PFSK-1 (cell line): ENCODE measurements at regions not wholly inside any gene's neighbourhood (a gene's known extent, or its start where the extent isn't known, plus 50 kb on each side); places are given as distances from the start of the nearest gene placed in this dataset.

Experiments used
- FOXP2 ChIP-seq: optimal IDR thresholded peaks from 2 replicates; pipeline ENCODE3; 2011; ENCODE audit warnings: borderline replicate concordance, control low read depth, inconsistent platforms; ENCODE audit not compliant: insufficient read depth; ENCODE audit errors: extremely low read length, extremely low read depth
- POLR2AphosphoS5 ChIP-seq: IDR thresholded peaks from 2 replicates; pipeline ENCODE4 v1.6.1; 2012; ENCODE audit warnings: low read depth, mild to moderate bottlenecking, control low read depth, low read length, moderate library complexity
- REST ChIP-seq, 2 experiments: IDR thresholded peaks; 2 replicates each; pipeline versions ENCODE4 v1.6.1 to v1.8.0; 2011 to 2012; ENCODE audit warnings: low read depth in 2 of 2, low read length in 2 of 2, control low read depth in 1 of 2, inconsistent platforms in 1 of 2, mild to moderate bottlenecking in 1 of 2, moderate library complexity in 1 of 2; ENCODE audit not compliant: insufficient read depth in 1 of 2
- SIN3A ChIP-seq: IDR thresholded peaks from 2 replicates; pipeline ENCODE4 v1.6.1; 2012; ENCODE audit warnings: mild to moderate bottlenecking, low read length, moderate library complexity, borderline replicate concordance; ENCODE audit not compliant: insufficient read depth
- TAF1 ChIP-seq: IDR thresholded peaks from 2 replicates; pipeline ENCODE4 v1.6.1; 2012; ENCODE audit warnings: low read length, control low read depth, borderline replicate concordance; ENCODE audit not compliant: insufficient read depth

- TF ChIP-seq SIN3A (no peak), POLR2AphosphoS5 (no peak), REST (IDR thresholded peaks at IDR 0.05; ENCODE audit: insufficient read depth in 1 of 2, low read depth in 2 of 2, low read length in 2 of 2) (no peak), TAF1 (no peak), FOXP2 (no peak)
These were observed 131.5 kb upstream of the HNRNPU start for GRCh38 chr1:244995602-244996400.

GRCh38 chr1:244992833-244993232 lies 128.5 kb upstream of the HNRNPU start:
- TF ChIP-seq POLR2AphosphoS5 (no peak), FOXP2 (no peak), SIN3A (no peak), REST (IDR thresholded peaks at IDR 0.05; ENCODE audit: insufficient read depth in 1 of 2, low read depth in 2 of 2, low read length in 2 of 2) (no peak), TAF1 (no peak)

- TF ChIP-seq SIN3A (no peak), FOXP2 (no peak), POLR2AphosphoS5 (no peak), TAF1 (no peak), REST (IDR thresholded peaks at IDR 0.05; ENCODE audit: insufficient read depth in 1 of 2, low read depth in 2 of 2, low read length in 2 of 2) (no peak)
These were observed 125.5 kb upstream of the HNRNPU start for GRCh38 chr1:244989813-244990212.

GRCh38 chr1:244988521-244988920 lies 124.2 kb upstream of the HNRNPU start:
- TF ChIP-seq SIN3A, result no peak
- TF ChIP-seq POLR2AphosphoS5, result no peak
- no peak for TF ChIP-seq TAF1
- no peak for TF ChIP-seq REST (IDR thresholded peaks at IDR 0.05; ENCODE audit: insufficient read depth in 1 of 2, low read depth in 2 of 2, low read length in 2 of 2)
- no peak for TF ChIP-seq FOXP2

- no peak for TF ChIP-seq REST (IDR thresholded peaks at IDR 0.05; ENCODE audit: insufficient read depth in 1 of 2, low read depth in 2 of 2, low read length in 2 of 2)
- TF ChIP-seq FOXP2, result no peak
- TF ChIP-seq SIN3A, result no peak
- no peak for TF ChIP-seq POLR2AphosphoS5
- TF ChIP-seq TAF1, result no peak
These were observed 116.3 kb upstream of the HNRNPU start for GRCh38 chr1:244980605-244981004.
